ENCODE measurements at regions not wholly inside any gene's neighbourhood (a gene's known extent, or its start where the extent isn't known, plus 50 kb on each side); places are given as distances from the start of the nearest gene placed in this dataset.
"Not testable (repeated sequence)": the region's sequence is repeated elsewhere in the genome, so short reads cannot be mapped to it uniquely, and the experiment has no call there.

- Mint-ChIP-seq H3K9me3 (peaks cover 4% of the 10 kb centered on the region), H3K36me3 (no peaks in the 10 kb centered on the region), H3K4me1 (peaks cover 44% of the 10 kb centered on the region), H3K27me3 (ENCODE audit: low read depth) (peaks cover 4% of the 10 kb centered on the region), H3K4me3 (no peak overlapping the region), H3K27ac (no peak overlapping the region)
- DNase-seq (ENCODE audit: low spot score) (no peak), ATAC-seq (no peak)
- CTCF ChIA-PET, result interaction anchor here (1.1 kb wide), 1 partner anchor 218 kb away, joined by 3 read pairs; no protein-coding TSS in a partner anchor
- POLR2A ChIA-PET, result no interaction called here
- TF ChIP-seq ZBTB21 (CRISPR knock-in tag; IDR thresholded peaks at IDR 0.05; ENCODE audit: borderline replicate concordance) (no peak), GABPB1 (CRISPR knock-in tag; IDR thresholded peaks at IDR 0.05) (no peak), ZNF281 (CRISPR knock-in tag; IDR thresholded peaks at IDR 0.05) (no peak)
- TF ChIP-seq, protein P1, sequence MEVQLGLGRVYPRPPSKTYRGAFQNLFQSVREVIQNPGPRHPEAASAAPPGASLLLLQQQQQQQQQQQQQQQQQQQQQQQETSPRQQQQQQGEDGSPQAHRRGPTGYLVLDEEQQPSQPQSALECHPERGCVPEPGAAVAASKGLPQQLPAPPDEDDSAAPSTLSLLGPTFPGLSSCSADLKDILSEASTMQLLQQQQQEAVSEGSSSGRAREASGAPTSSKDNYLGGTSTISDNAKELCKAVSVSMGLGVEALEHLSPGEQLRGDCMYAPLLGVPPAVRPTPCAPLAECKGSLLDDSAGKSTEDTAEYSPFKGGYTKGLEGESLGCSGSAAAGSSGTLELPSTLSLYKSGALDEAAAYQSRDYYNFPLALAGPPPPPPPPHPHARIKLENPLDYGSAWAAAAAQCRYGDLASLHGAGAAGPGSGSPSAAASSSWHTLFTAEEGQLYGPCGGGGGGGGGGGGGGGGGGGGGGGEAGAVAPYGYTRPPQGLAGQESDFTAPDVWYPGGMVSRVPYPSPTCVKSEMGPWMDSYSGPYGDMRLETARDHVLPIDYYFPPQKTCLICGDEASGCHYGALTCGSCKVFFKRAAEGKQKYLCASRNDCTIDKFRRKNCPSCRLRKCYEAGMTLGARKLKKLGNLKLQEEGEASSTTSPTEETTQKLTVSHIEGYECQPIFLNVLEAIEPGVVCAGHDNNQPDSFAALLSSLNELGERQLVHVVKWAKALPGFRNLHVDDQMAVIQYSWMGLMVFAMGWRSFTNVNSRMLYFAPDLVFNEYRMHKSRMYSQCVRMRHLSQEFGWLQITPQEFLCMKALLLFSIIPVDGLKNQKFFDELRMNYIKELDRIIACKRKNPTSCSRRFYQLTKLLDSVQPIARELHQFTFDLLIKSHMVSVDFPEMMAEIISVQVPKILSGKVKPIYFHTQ (CRISPR knock-in tag; IDR thresholded peaks at IDR 0.05), result no peak
Measured at GRCh38 chr6:125587666-125588632, 161.5 kb upstream of the HEY2 start.

DNA sequence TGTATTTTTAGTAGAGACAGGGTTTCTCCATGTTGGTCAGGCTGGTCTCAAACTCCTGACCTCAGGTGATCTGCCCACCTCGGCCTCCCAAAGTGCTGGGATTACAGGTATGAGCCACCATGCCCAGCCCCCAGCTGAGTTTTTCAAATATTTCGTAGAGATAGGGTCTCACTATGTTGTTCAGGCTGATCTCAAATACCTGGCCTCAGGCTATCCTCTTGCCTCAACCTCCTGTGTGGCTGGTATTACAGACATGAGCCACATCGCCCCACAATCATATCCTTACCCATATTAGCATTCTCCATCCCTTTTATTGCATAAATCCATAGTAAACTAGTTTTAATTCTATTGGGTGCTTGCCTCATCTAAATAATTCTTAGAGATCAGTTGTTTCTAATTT is 157.6 kb upstream of the HEY2 start:
- ATAC-seq, POLR2A ChIA-PET: not testable (repeated sequence)

DNA sequence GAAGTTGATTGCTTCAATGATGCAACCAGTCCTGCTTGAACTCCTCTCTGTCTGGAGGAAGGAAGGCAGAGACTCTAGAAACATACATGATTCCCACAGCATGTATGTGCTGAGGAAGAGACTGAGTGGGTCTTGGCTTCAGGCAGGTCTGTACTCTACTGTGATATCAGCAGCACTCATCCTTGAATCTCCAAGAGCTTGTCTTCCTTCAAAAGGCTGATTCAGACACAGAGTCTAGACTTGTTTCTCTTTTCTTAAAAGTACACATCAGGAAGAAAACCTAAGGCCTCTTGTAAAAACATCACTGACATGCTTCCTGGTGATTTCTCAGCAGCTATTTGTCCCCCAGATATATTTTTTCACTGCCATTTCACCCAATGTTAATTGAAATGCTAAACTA is 155.7 kb upstream of the HEY2 start:
- ChIA-PET POLR2A (no interaction called here), CTCF (no interaction called here)
- Mint-ChIP-seq H3K4me1 (peaks cover 14% of the 10 kb centered on the region), H3K27me3 (ENCODE audit: low read depth) (no peaks in the 10 kb centered on the region), H3K9me3 (peaks cover 4% of the 10 kb centered on the region), H3K36me3 (no peaks in the 10 kb centered on the region), H3K27ac (no peak overlapping the region), H3K4me3 (no peak overlapping the region)
- ATAC-seq, result no peak
- TF ChIP-seq OVOL2 (CRISPR knock-in tag; IDR thresholded peaks at IDR 0.05; ENCODE audit: borderline replicate concordance), result no peak
- TF ChIP-seq CREB1 (CRISPR knock-in tag; IDR thresholded peaks at IDR 0.05), result no peak
- TF ChIP-seq ZNF121 (CRISPR knock-in tag; IDR thresholded peaks at IDR 0.05), result no peak
- TF ChIP-seq STAT6 (CRISPR knock-in tag; conservative IDR thresholded peaks at IDR 0.05; ENCODE audit: low read depth), result no peak
- TF ChIP-seq ATF6 (CRISPR knock-in tag; IDR thresholded peaks at IDR 0.05), result no peak
- no peak for TF ChIP-seq ZBTB21 (CRISPR knock-in tag; IDR thresholded peaks at IDR 0.05; ENCODE audit: borderline replicate concordance)
- TF ChIP-seq, protein P2, sequence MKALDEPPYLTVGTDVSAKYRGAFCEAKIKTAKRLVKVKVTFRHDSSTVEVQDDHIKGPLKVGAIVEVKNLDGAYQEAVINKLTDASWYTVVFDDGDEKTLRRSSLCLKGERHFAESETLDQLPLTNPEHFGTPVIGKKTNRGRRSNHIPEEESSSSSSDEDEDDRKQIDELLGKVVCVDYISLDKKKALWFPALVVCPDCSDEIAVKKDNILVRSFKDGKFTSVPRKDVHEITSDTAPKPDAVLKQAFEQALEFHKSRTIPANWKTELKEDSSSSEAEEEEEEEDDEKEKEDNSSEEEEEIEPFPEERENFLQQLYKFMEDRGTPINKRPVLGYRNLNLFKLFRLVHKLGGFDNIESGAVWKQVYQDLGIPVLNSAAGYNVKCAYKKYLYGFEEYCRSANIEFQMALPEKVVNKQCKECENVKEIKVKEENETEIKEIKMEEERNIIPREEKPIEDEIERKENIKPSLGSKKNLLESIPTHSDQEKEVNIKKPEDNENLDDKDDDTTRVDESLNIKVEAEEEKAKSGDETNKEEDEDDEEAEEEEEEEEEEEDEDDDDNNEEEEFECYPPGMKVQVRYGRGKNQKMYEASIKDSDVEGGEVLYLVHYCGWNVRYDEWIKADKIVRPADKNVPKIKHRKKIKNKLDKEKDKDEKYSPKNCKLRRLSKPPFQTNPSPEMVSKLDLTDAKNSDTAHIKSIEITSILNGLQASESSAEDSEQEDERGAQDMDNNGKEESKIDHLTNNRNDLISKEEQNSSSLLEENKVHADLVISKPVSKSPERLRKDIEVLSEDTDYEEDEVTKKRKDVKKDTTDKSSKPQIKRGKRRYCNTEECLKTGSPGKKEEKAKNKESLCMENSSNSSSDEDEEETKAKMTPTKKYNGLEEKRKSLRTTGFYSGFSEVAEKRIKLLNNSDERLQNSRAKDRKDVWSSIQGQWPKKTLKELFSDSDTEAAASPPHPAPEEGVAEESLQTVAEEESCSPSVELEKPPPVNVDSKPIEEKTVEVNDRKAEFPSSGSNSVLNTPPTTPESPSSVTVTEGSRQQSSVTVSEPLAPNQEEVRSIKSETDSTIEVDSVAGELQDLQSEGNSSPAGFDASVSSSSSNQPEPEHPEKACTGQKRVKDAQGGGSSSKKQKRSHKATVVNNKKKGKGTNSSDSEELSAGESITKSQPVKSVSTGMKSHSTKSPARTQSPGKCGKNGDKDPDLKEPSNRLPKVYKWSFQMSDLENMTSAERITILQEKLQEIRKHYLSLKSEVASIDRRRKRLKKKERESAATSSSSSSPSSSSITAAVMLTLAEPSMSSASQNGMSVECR (CRISPR knock-in tag; IDR thresholded peaks at IDR 0.05; ENCODE audit: borderline replicate concordance), result no peak
- no peak for DNase-seq (ENCODE audit: low spot score)

More for the DNA sequence above, 157.6 kb upstream of the HEY2 start:
- H3K27ac Mint-ChIP-seq; H3K9me3 Mint-ChIP-seq; H3K36me3 Mint-ChIP-seq; H3K27me3 Mint-ChIP-seq (ENCODE audit: low read depth); DNase-seq (ENCODE audit: low spot score); CTCF ChIA-PET; H3K4me3 Mint-ChIP-seq: not testable (repeated sequence)
- peaks cover 25% of the 10 kb centered on the region for H3K4me1 Mint-ChIP-seq

Data from WTC11 (cell line).